Mesothelial cell of epicardium (in vitro differentiated cells): ENCODE measurements at regions not wholly inside any gene's neighbourhood (a gene's known extent, or its start where the extent isn't known, plus 50 kb on each side); places are given as distances from the start of the nearest gene placed in this dataset.

Experiments used
- DNase-seq, 2 experiments: peaks; one replicate each; pipeline ENCODE4 v3.0.0; 2021; ENCODE audit warnings: low spot score in 2 of 2; ENCODE audit not compliant: unreplicated experiment in 2 of 2
- H3K27ac Mint-ChIP-seq: 2 replicates; pipeline ENCODE4 v1.8.0; 2021; ENCODE audit warnings: mixed read lengths
- H3K27me3 Mint-ChIP-seq: 2 replicates; pipeline ENCODE4 v1.8.0; 2021; ENCODE audit warnings: low read depth, mixed read lengths
- H3K36me3 Mint-ChIP-seq: 2 replicates; pipeline ENCODE4 v1.8.0; 2021; ENCODE audit warnings: mixed read lengths
- H3K4me1 Mint-ChIP-seq: 2 replicates; pipeline ENCODE4 v1.8.0; 2021; ENCODE audit warnings: mixed read lengths
- H3K4me3 Mint-ChIP-seq: 2 replicates; pipeline ENCODE4 v1.8.0; 2021; ENCODE audit warnings: mild to moderate bottlenecking, moderate library complexity, mixed read lengths
- H3K9me3 Mint-ChIP-seq: 2 replicates; pipeline ENCODE4 v1.8.0; 2021; ENCODE audit warnings: mixed read lengths
- TF ChIP-seq, protein P1 (sequence below): fragments of 200-600 bp; sonication (generic); IDR thresholded peaks from one replicate; pipeline ENCODE4 v1.5.0; 2021; ENCODE audit warnings: antibody characterized with exemption; ENCODE audit not compliant: unreplicated experiment

DNA sequence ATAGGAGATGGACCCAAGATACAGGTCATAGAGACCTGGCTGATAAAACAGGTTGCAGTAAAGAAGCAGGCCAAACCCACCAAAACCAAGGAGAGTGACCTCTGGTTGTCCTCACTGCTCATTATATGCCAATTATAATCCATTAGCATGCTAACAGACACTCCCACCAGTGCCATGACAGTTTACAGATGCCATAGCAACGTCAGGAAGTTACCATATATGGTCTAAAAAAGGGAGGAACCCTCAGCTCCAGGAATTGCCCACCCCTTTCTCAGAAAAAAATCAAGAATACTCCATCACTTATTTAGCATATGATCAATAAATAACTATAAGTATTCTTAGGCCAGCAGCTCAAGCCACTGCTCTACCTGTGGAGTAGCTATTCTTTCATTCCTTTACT is 574.7 kb upstream of the ID2 start:
- H3K4me3 Mint-ChIP-seq: no peak overlapping the region
- H3K9me3 Mint-ChIP-seq: peaks cover 10% of the 10 kb centered on the region
- H3K4me1 Mint-ChIP-seq: peaks cover 6% of the 10 kb centered on the region
- no peaks in the 10 kb centered on the region for H3K27me3 Mint-ChIP-seq
- no peaks in the 10 kb centered on the region for H3K36me3 Mint-ChIP-seq
- H3K27ac Mint-ChIP-seq: no peak overlapping the region
- no peak for DNase-seq
- TF ChIP-seq, protein P1, sequence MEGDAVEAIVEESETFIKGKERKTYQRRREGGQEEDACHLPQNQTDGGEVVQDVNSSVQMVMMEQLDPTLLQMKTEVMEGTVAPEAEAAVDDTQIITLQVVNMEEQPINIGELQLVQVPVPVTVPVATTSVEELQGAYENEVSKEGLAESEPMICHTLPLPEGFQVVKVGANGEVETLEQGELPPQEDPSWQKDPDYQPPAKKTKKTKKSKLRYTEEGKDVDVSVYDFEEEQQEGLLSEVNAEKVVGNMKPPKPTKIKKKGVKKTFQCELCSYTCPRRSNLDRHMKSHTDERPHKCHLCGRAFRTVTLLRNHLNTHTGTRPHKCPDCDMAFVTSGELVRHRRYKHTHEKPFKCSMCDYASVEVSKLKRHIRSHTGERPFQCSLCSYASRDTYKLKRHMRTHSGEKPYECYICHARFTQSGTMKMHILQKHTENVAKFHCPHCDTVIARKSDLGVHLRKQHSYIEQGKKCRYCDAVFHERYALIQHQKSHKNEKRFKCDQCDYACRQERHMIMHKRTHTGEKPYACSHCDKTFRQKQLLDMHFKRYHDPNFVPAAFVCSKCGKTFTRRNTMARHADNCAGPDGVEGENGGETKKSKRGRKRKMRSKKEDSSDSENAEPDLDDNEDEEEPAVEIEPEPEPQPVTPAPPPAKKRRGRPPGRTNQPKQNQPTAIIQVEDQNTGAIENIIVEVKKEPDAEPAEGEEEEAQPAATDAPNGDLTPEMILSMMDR: no peak

DNA sequence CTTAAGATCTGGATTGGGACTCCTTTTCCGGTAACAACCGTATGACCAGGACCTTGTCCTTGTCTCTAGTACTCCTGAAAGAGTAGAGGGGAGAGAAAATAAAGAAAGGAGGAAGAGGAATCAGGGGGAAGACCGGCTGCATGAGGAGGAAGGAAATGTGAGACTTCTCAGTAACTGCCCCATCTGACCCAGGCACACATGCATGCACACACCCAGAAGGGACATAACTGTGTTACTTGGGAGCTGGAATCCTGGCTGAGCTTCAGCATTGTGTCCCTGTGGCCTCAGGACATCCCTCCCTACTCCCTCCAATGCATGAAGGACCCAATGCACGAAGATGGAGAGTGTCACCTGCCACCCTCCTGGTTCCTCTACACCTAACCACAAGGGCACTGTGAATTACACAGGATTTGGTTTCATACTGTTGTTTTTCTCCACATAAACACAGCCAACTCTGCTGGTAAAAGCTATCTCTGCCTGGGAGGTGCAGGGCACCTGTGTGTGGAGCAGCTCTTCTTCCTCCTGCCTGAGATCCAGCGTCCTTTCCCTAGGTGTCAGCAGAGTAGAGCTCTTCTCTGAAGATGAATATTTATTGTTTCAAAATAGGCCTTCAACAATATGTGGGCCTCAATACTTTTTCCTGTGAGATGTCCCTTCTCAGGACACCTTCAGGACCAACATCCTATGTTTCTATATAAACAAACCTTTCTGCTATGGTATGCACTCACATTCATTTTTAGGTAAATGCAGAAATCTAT is 574.1 kb upstream of the ID2 start:
- Mint-ChIP-seq H3K4me3 (no peak overlapping the region), H3K27me3 (no peaks in the 10 kb centered on the region), H3K4me1 (peaks cover 6% of the 10 kb centered on the region), H3K9me3 (peaks cover 10% of the 10 kb centered on the region), H3K36me3 (no peaks in the 10 kb centered on the region), H3K27ac (no peak overlapping the region)
- DNase-seq: no peak
- TF ChIP-seq, protein P1: no peak

DNA sequence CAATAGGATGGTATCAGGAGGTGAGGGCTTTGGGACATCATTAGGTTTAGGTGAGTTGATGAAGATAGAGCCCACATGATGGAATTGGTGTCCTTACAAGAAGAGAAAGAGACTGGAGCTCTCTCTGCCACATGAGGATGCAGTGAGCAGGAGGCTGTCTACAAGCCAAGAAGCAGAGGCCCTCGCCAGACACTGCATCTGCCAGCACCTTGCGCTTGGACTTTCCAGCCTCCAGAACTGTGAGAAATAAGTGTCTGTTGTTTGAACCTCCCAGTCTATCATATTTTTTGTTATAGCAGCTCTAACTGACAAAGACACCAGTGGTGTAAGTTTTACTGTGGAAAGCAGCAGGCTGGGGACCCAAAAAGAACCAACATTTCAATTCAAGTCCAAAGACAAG is 571.1 kb upstream of the ID2 start:
- H3K36me3 Mint-ChIP-seq: no peaks in the 10 kb centered on the region
- TF ChIP-seq, protein P1: no peak
- no peak for DNase-seq
- no peak overlapping the region for H3K27ac Mint-ChIP-seq
- no peaks in the 10 kb centered on the region for H3K27me3 Mint-ChIP-seq
- peaks cover 21% of the 10 kb centered on the region for H3K9me3 Mint-ChIP-seq
- no peaks in the 10 kb centered on the region for H3K4me1 Mint-ChIP-seq
- no peak overlapping the region for H3K4me3 Mint-ChIP-seq

DNA sequence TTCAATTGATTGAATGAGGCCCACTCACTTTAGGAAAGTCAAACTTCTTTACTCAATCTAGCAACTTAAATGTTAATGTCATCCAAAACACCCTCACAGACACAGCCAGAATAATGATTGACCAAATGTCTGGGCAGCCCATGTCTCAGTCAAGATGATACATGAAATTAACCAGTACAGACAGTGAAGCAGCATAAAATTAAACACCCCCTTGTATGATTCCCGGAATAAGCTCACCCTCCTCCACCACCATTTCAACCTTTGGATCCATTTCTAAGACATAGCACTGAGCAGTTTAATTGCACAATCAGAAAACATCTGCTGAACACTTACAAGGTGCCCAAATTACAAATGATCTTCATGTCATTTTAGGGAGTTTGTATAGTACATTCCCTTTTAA is 570.7 kb upstream of the ID2 start:
- Mint-ChIP-seq H3K27ac (no peak overlapping the region), H3K4me1 (peaks cover under 1% of the 10 kb centered on the region), H3K4me3 (no peak overlapping the region)

DNA sequence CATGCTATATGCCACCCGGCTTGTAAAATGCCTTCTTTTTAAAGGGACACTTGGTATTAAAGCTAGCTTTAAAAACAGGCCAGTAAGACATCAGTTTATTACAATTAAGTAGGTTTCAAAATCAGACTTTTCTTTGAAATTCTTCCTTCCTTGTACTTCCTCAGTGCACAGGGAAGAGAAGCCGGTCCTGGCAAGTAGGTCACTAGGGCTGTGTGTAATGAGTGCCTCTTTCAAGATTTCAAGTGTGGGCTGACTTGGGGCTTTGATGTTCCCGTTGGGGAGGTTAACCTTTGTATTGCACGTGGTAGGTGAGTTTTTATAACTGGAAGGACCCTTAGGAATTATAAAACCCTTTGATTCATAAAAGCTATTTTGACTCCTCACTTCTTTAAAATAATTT is 566.4 kb upstream of the ID2 start:
- Mint-ChIP-seq H3K27ac (no peak overlapping the region), H3K27me3 (no peaks in the 10 kb centered on the region), H3K4me1 (peaks cover 22% of the 10 kb centered on the region), H3K9me3 (peaks cover 19% of the 10 kb centered on the region), H3K36me3 (no peaks in the 10 kb centered on the region), H3K4me3 (no peak overlapping the region)
- TF ChIP-seq, protein P1: no peak
- DNase-seq: no peak

More for the DNA sequence above, 570.7 kb upstream of the ID2 start:
- TF ChIP-seq, protein P1: no peak
- no peaks in the 10 kb centered on the region for H3K27me3 Mint-ChIP-seq
- peaks cover 21% of the 10 kb centered on the region for H3K9me3 Mint-ChIP-seq
- H3K36me3 Mint-ChIP-seq: no peaks in the 10 kb centered on the region
- DNase-seq: no peak
